ENCODE measurements at regions not wholly inside any gene's neighbourhood (a gene's known extent, or its start where the extent isn't known, plus 50 kb on each side); places are given as distances from the start of the nearest gene placed in this dataset.

DNA sequence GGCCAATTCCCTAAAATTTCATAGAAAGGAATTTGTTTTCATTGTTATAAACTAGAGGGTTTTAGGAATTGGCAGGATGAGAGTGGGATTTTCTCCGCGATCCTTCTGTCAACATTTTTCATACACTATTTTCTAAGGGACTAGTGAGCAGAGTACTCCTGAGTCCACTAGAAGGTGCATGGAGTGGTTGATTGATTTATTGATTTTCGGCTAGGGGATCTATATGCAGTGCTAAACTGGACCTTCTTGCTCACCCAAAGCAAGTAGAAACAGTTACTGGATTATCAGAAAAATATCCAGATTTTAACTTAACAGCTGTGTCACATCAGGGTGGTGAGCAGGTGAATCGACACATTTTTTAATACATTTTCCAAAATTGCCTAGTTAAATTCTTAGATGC lies 159.9 kb upstream of the DTNA start:
- Histone ChIP-seq H3K9me3 (ENCODE audit: control insufficient read depth, low read length) (no peaks in the 10 kb centered on the region), H3K27me3 (replicated peaks; ENCODE audit: control insufficient read depth, insufficient read depth, low read length) (no peaks in the 10 kb centered on the region), H3K9ac (ENCODE audit: low read length) (no peak overlapping the region), H3K4me3 (ENCODE audit: low read length) (no peak overlapping the region), H3K36me3 (ENCODE audit: control insufficient read depth, insufficient read depth, low read length, severe bottlenecking) (no peaks in the 10 kb centered on the region), H3K4me1 (ENCODE audit: control insufficient read depth, insufficient read depth, low read length) (no peaks in the 10 kb centered on the region)
- DNase-seq (ENCODE audit: low read depth), result no peak

- Histone ChIP-seq H3K36me3 (ENCODE audit: control insufficient read depth, insufficient read depth, low read length, severe bottlenecking) (no peaks in the 10 kb centered on the region), H3K9ac (ENCODE audit: low read length) (no peak overlapping the region), H3K27me3 (replicated peaks; ENCODE audit: control insufficient read depth, insufficient read depth, low read length) (no peaks in the 10 kb centered on the region), H3K4me1 (ENCODE audit: control insufficient read depth, insufficient read depth, low read length) (no peaks in the 10 kb centered on the region), H3K9me3 (ENCODE audit: control insufficient read depth, low read length) (no peaks in the 10 kb centered on the region), H3K4me3 (ENCODE audit: low read length) (no peak overlapping the region)
- DNase-seq (ENCODE audit: low read depth), result no peak
Measured at GRCh38 chr18:34550902-34551301, 159.2 kb upstream of the DTNA start.

DNA sequence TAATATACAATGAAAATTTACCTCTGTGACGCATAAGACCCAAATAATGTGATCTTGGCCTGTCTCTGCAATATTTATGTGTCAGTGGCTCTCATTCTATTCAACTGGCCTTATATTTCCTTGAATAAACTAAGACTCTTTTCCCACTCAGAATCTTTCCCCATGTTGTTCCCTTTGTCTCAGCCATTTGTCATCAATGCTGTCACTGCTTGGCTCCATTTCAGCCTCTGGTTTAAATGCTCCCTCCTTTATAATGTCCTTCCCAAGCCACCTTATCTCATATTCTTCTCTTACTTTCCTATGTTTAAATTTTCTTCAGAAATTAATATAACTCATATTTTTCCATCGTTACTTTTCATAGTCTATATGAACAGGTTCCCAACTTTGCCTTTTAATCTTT lies 158.3 kb upstream of the DTNA start:
- Histone ChIP-seq H3K36me3 (ENCODE audit: control insufficient read depth, insufficient read depth, low read length, severe bottlenecking) (no peaks in the 10 kb centered on the region), H3K9me3 (ENCODE audit: control insufficient read depth, low read length) (no peaks in the 10 kb centered on the region)

GRCh38 chr18:34562252-34562870 lies 147.7 kb upstream of the DTNA start:
- Histone ChIP-seq H3K27me3 (replicated peaks; ENCODE audit: control insufficient read depth, insufficient read depth, low read length) (no peaks in the 10 kb centered on the region), H3K9ac (ENCODE audit: low read length) (no peak overlapping the region), H3K4me3 (ENCODE audit: low read length) (no peak overlapping the region), H3K4me1 (ENCODE audit: control insufficient read depth, insufficient read depth, low read length) (no peaks in the 10 kb centered on the region), H3K36me3 (ENCODE audit: control insufficient read depth, insufficient read depth, low read length, severe bottlenecking) (no peaks in the 10 kb centered on the region), H3K9me3 (ENCODE audit: control insufficient read depth, low read length) (no peaks in the 10 kb centered on the region)
- DNase-seq (ENCODE audit: low read depth), result no peak

More for the DNA sequence above, 158.3 kb upstream of the DTNA start:
- no peak overlapping the region for H3K9ac ChIP-seq (ENCODE audit: low read length)
- no peak overlapping the region for H3K4me3 ChIP-seq (ENCODE audit: low read length)
- no peaks in the 10 kb centered on the region for H3K27me3 ChIP-seq (replicated peaks; ENCODE audit: control insufficient read depth, insufficient read depth, low read length)
- no peak for DNase-seq (ENCODE audit: low read depth)
- H3K4me1 ChIP-seq (ENCODE audit: control insufficient read depth, insufficient read depth, low read length), result no peaks in the 10 kb centered on the region

DNA sequence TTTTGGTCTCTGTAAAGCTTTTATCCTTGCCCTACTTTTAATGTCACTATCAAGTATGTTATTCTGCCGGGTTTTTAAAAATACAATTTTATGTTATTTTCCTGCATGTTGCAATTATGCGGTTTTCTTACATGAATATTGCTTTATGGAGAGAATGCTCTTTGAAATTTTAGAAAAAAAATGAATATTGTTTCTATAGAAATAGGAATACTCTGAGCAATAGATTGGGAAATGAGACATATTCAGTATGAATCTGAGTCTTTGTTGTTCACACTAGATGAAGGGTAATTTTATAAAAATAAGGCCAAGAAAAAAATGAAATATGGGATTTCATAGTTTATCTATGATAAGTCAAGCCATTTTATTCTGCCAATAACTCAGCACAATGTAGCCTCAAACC lies 142.2 kb upstream of the DTNA start:
- Histone ChIP-seq H3K36me3 (ENCODE audit: control insufficient read depth, insufficient read depth, low read length, severe bottlenecking) (no peaks in the 10 kb centered on the region), H3K9ac (ENCODE audit: low read length) (no peak overlapping the region), H3K4me3 (ENCODE audit: low read length) (no peak overlapping the region), H3K4me1 (ENCODE audit: control insufficient read depth, insufficient read depth, low read length) (no peaks in the 10 kb centered on the region), H3K9me3 (ENCODE audit: control insufficient read depth, low read length) (no peaks in the 10 kb centered on the region), H3K27me3 (replicated peaks; ENCODE audit: control insufficient read depth, insufficient read depth, low read length) (no peaks in the 10 kb centered on the region)
- DNase-seq (ENCODE audit: low read depth), result no peak

DNA sequence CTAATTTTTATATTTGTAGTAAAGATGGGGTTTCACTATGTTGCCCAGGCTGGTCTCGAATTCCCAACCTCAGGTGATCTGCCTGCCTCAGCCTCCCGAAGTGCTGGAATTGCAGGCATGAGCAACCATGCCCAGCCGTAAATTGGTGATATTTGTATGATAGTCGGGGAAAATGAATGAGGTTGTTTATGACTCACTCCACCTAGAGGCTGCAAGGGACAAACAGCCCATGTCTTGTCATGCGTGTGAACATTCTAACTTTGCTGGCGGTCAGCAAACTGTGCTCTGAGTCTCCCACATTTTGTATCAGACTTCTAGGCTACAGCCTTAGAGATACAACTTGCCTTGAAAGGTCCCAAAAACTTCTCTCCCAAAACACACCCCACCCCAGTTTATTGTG lies 133.5 kb upstream of the DTNA start:
- Histone ChIP-seq H3K9ac (ENCODE audit: low read length) (no peak overlapping the region), H3K27me3 (replicated peaks; ENCODE audit: control insufficient read depth, insufficient read depth, low read length) (no peaks in the 10 kb centered on the region), H3K36me3 (ENCODE audit: control insufficient read depth, insufficient read depth, low read length, severe bottlenecking) (no peaks in the 10 kb centered on the region), H3K4me3 (ENCODE audit: low read length) (no peak overlapping the region), H3K9me3 (ENCODE audit: control insufficient read depth, low read length) (peaks cover 3% of the 10 kb centered on the region), H3K4me1 (ENCODE audit: control insufficient read depth, insufficient read depth, low read length) (no peaks in the 10 kb centered on the region)
- DNase-seq (ENCODE audit: low read depth), result no peak

DNA sequence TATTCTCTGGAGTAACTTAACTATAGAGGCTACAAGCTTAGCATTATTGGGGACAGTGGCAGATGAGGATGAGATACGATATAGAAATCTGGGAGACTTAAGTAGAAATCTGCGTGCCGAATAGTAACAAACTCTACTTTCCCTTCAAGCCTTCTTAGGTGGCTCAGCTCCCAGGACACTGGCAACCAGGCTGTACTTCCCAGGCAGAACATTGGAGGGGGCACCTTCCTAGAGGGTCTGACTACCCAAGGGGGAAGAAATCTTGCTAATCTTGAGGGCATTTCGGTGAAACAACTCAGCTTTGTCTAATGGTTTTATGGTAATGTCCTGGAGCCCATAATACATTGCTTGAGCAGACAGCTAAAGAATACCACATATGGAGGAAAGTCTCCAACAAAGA lies 126.2 kb upstream of the DTNA start:
- no peaks in the 10 kb centered on the region for H3K27me3 ChIP-seq (replicated peaks; ENCODE audit: control insufficient read depth, insufficient read depth, low read length)
- no peaks in the 10 kb centered on the region for H3K36me3 ChIP-seq (ENCODE audit: control insufficient read depth, insufficient read depth, low read length, severe bottlenecking)
- peaks cover 3% of the 10 kb centered on the region for H3K9me3 ChIP-seq (ENCODE audit: control insufficient read depth, low read length)
- no peaks in the 10 kb centered on the region for H3K4me1 ChIP-seq (ENCODE audit: control insufficient read depth, insufficient read depth, low read length)
- no peak overlapping the region for H3K4me3 ChIP-seq (ENCODE audit: low read length)
- H3K9ac ChIP-seq (ENCODE audit: low read length), result no peak overlapping the region
- DNase-seq (ENCODE audit: low read depth), result no peak

DNA sequence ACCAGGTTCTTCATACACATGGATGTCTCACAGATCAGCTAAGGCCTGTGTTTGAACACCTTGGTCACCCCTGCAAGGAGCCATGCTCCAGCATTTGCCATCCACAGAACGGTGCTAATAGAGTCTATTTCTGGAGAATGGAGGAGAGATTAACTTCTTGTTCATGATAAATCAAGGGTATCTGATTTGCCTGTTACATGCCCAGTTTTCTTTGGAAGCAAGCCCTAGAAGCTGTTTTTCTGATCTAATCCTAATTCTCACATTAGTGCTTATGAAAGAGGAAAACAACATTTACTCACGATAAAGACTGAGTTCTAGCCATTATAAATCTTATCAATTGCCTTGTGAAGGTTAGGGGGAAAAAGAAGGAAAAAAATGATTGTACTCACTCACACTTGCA lies 119.6 kb upstream of the DTNA start:
- H3K4me3 ChIP-seq (ENCODE audit: low read length), result no peak overlapping the region
- H3K9ac ChIP-seq (ENCODE audit: low read length), result no peak overlapping the region
- H3K9me3 ChIP-seq (ENCODE audit: control insufficient read depth, low read length), result no peaks in the 10 kb centered on the region
- peaks cover 32% of the 10 kb centered on the region for H3K4me1 ChIP-seq (ENCODE audit: control insufficient read depth, insufficient read depth, low read length)
- no peak for DNase-seq (ENCODE audit: low read depth)
- no peaks in the 10 kb centered on the region for H3K36me3 ChIP-seq (ENCODE audit: control insufficient read depth, insufficient read depth, low read length, severe bottlenecking)
- no peaks in the 10 kb centered on the region for H3K27me3 ChIP-seq (replicated peaks; ENCODE audit: control insufficient read depth, insufficient read depth, low read length)

GRCh38 chr18:34591920-34592444 lies 118.1 kb upstream of the DTNA start:
- Histone ChIP-seq H3K4me1 (ENCODE audit: control insufficient read depth, insufficient read depth, low read length) (peaks cover 32% of the 10 kb centered on the region), H3K36me3 (ENCODE audit: control insufficient read depth, insufficient read depth, low read length, severe bottlenecking) (no peaks in the 10 kb centered on the region), H3K9ac (ENCODE audit: low read length) (peak overlapping the region; percentile 69), H3K27me3 (replicated peaks; ENCODE audit: control insufficient read depth, insufficient read depth, low read length) (no peaks in the 10 kb centered on the region), H3K9me3 (ENCODE audit: control insufficient read depth, low read length) (no peaks in the 10 kb centered on the region), H3K4me3 (ENCODE audit: low read length) (peak overlapping the region; percentile 81)
- no peak for DNase-seq (ENCODE audit: low read depth)

GRCh38 chr18:34592481-34592880 lies 117.6 kb upstream of the DTNA start:
- H3K27me3 ChIP-seq (replicated peaks; ENCODE audit: control insufficient read depth, insufficient read depth, low read length), result no peaks in the 10 kb centered on the region
- peaks cover 32% of the 10 kb centered on the region for H3K4me1 ChIP-seq (ENCODE audit: control insufficient read depth, insufficient read depth, low read length)
- peak overlapping the region; percentile 69 for H3K9ac ChIP-seq (ENCODE audit: low read length)
- H3K4me3 ChIP-seq (ENCODE audit: low read length), result peak overlapping the region; percentile 81
- H3K9me3 ChIP-seq (ENCODE audit: control insufficient read depth, low read length), result no peaks in the 10 kb centered on the region
- no peaks in the 10 kb centered on the region for H3K36me3 ChIP-seq (ENCODE audit: control insufficient read depth, insufficient read depth, low read length, severe bottlenecking)
- no peak for DNase-seq (ENCODE audit: low read depth)

- DNase-seq (ENCODE audit: low read depth), result peak; percentile 85
- Histone ChIP-seq H3K36me3 (ENCODE audit: control insufficient read depth, insufficient read depth, low read length, severe bottlenecking) (no peaks in the 10 kb centered on the region), H3K4me3 (ENCODE audit: low read length) (peak overlapping the region; percentile 81), H3K9me3 (ENCODE audit: control insufficient read depth, low read length) (no peaks in the 10 kb centered on the region), H3K4me1 (ENCODE audit: control insufficient read depth, insufficient read depth, low read length) (peaks cover 36% of the 10 kb centered on the region), H3K27me3 (replicated peaks; ENCODE audit: control insufficient read depth, insufficient read depth, low read length) (no peaks in the 10 kb centered on the region), H3K9ac (ENCODE audit: low read length) (peak overlapping the region; percentile 69)
Measured at GRCh38 chr18:34592961-34593382, 117.1 kb upstream of the DTNA start.

DNA sequence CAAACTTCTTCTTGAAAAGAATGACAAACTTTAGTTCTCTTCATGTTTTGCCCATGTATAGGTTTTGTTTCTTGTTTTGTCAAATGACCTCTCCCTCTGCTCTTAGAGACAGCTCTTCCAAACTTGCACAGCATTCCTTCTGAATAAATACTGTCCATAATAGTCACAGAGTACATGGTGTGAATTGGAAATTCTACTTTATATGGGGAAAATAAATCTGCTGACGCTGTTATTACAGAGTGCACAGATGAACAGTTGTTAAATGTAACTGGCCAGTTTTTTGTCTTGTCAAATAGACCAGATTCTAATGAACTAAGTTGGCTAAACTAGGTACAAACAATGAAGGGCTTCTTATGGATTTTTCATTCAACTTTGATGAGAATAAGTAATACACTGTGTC lies 115.8 kb upstream of the DTNA start:
- peak overlapping the region; percentile 69 for H3K9ac ChIP-seq (ENCODE audit: low read length)
- no peak for DNase-seq (ENCODE audit: low read depth)
- no peaks in the 10 kb centered on the region for H3K9me3 ChIP-seq (ENCODE audit: control insufficient read depth, low read length)
- peaks cover 40% of the 10 kb centered on the region for H3K4me1 ChIP-seq (ENCODE audit: control insufficient read depth, insufficient read depth, low read length)
- no peaks in the 10 kb centered on the region for H3K27me3 ChIP-seq (replicated peaks; ENCODE audit: control insufficient read depth, insufficient read depth, low read length)
- no peaks in the 10 kb centered on the region for H3K36me3 ChIP-seq (ENCODE audit: control insufficient read depth, insufficient read depth, low read length, severe bottlenecking)
- H3K4me3 ChIP-seq (ENCODE audit: low read length), result peak overlapping the region; percentile 81

All from adipocyte (in vitro differentiated cells).